Pancreas (tissue), 10 donors: ENCODE measurements at regions not wholly inside any gene's neighbourhood (a gene's known extent, or its start where the extent isn't known, plus 50 kb on each side); places are given as distances from the start of the nearest gene placed in this dataset.

ENCODE experiments used
- ATAC-seq, 4 donors: fragments of 200-7000 bp; cut with Tn5 transposase; one replicate each; pipeline versions ENCODE4 v1.8.0 to v1.9.1; 2020; ENCODE audit warnings: mild to moderate bottlenecking in 4 of 4, moderate library complexity in 4 of 4
- DNase-seq, 6 donors: peaks; one replicate each; pipeline ENCODE4 v3.0.0-alpha.2; 2020
- FAIRE-seq: peaks from 2 replicates; lab custom pipeline; 2012; peaks lifted over from hg19 to GRCh38; lab: Jason Lieb, UNC
- H3K27ac ChIP-seq, 4 donors: fragments of 200-600 bp; sonication (generic); 1 replicate in 3 of 4; 2 replicates in 1 of 4; pipeline versions ENCODE4 v1.5.0 to v1.8.0; 2020
- H3K27me3 ChIP-seq, 4 donors: fragments of 200-600 bp; one replicate each; pipeline ENCODE4 v1.8.0; 2021
- H3K36me3 ChIP-seq, 3 donors: fragments of 200-600 bp; sonication (generic) in 1 of 3; one replicate each; pipeline versions ENCODE4 v1.5.0 to v1.8.0; 2020 to 2021
- H3K4me1 ChIP-seq, 3 donors: fragments of 200-600 bp; one replicate each; pipeline ENCODE4 v1.8.0; 2021
- H3K4me3 ChIP-seq, 4 donors: fragments of 200-600 bp; sonication (generic) in 2 of 4; one replicate each; pipeline versions ENCODE4 v1.5.0 to v1.8.0; 2020 to 2021
- H3K9me3 ChIP-seq, 4 donors: fragments of 200-600 bp; one replicate each; pipeline ENCODE4 v1.8.0; 2021
- CTCF ChIP-seq, 4 donors: fragments of 200-600 bp; sonication (generic) in 3 of 4; IDR thresholded peaks; one replicate each; pipeline versions ENCODE4 v1.5.0 to v1.8.0; 2021; ENCODE audit warnings: antibody characterized with exemption in 4 of 4
- WGBS, 2 donors: extraction: QIAGEN DNeasy Blood & Tissue Kit; methylation state at CpG; one replicate each; pipeline ENCODE4 v1.1.7; 2013; 5-methylcytosine and 5-hydroxymethylcytosine counted together
- intact Hi-C, 3 donors: fragments of 100-400 bp; cut with DNase I; formaldehyde crosslinking; loops; one replicate each; pipeline versions ENCODE4 v1.11.1 to v1.14.2; 2022
- donor health status: healthy with polysubstance abuse.
- donor health status: DM: no; HTN: no; CAD: no; lungs with moderate emphysema.
- donor health status: DM: no; HTN: no; CAD: no.
- donor health status: control.
- donor health status: control.
- donor health status: Bipolar disorder and iron deficiency.
- donor health status: DM: yes; HTN: yes; CAD: no.
- donor health status: DM: no; HTN: no; CAD: no.
- donor health status: DM: no; HTN: no; CAD: no.
- donor health status: DM: yes; HTN: yes; CAD: no.

GRCh38 chr12:92336641-92337040, 191.0 kb upstream of the BTG1 start:
- H3K27me3 ChIP-seq: no peaks in the 10 kb centered on the region
- intact Hi-C loops: no loop called here
- DNase-seq (no peak), FAIRE-seq (no peak), ATAC-seq (no peak)
- no peaks in the 10 kb centered on the region for H3K9me3 ChIP-seq
- H3K36me3 ChIP-seq: no peaks in the 10 kb centered on the region
- no peak overlapping the region for H3K4me3 ChIP-seq
- no peak for TF ChIP-seq CTCF (IDR thresholded peaks at IDR 0.05)
- no peaks in the 10 kb centered on the region for H3K4me1 ChIP-seq
- 58 to 63% methylated on average over 2 of the region's 2 CpGs for WGBS, 2 donors
- H3K27ac ChIP-seq: no peak overlapping the region

- H3K9me3 ChIP-seq: no peaks in the 10 kb centered on the region
- no peak for FAIRE-seq
- TF ChIP-seq CTCF (IDR thresholded peaks at IDR 0.05): no peak
- DNase-seq: no peak
- H3K27ac ChIP-seq: no peak overlapping the region
- no peaks in the 10 kb centered on the region for H3K4me1 ChIP-seq
- no peaks in the 10 kb centered on the region for H3K27me3 ChIP-seq
- WGBS, 2 donors: 62 to 76% methylated on average over 4 of the region's 4 CpGs
- intact Hi-C loops: no loop called here
- no peaks in the 10 kb centered on the region for H3K36me3 ChIP-seq
- no peak overlapping the region for H3K4me3 ChIP-seq
- ATAC-seq: no peak
Measured at GRCh38 chr12:92335831-92336230, 190.2 kb upstream of the BTG1 start.

GRCh38 chr12:92334552-92334951, 188.9 kb upstream of the BTG1 start:
- Histone ChIP-seq H3K27ac (no peak overlapping the region), H3K4me3 (no peak overlapping the region), H3K27me3 (no peaks in the 10 kb centered on the region), H3K9me3 (no peaks in the 10 kb centered on the region), H3K4me1 (no peaks in the 10 kb centered on the region), H3K36me3 (no peaks in the 10 kb centered on the region)
- 85 to 97% methylated on average over 4 of the region's 4 CpGs for WGBS, 2 donors
- FAIRE-seq: no peak
- intact Hi-C loops: no loop called here
- TF ChIP-seq CTCF (IDR thresholded peaks at IDR 0.05): no peak
- no peak for DNase-seq
- no peak for ATAC-seq

GRCh38 chr12:92332552-92332951, 186.9 kb upstream of the BTG1 start:
- FAIRE-seq (no peak), ATAC-seq (no peak), DNase-seq (no peak)
- Histone ChIP-seq H3K27ac (no peak overlapping the region), H3K4me3 (no peak overlapping the region), H3K36me3 (no peaks in the 10 kb centered on the region), H3K9me3 (no peaks in the 10 kb centered on the region), H3K27me3 (no peaks in the 10 kb centered on the region), H3K4me1 (no peaks in the 10 kb centered on the region)
- intact Hi-C loops: no loop called here
- WGBS, 2 donors: 92 to 93% methylated on average over 2 of the region's 2 CpGs
- no peak for TF ChIP-seq CTCF (IDR thresholded peaks at IDR 0.05)

GRCh38 chr12:92331383-92331782, 185.7 kb upstream of the BTG1 start:
- DNase-seq: no peak
- WGBS, 2 donors: 83 to 84% methylated on average over 3 of the region's 3 CpGs
- Histone ChIP-seq H3K27ac (no peak overlapping the region), H3K36me3 (no peaks in the 10 kb centered on the region), H3K27me3 (no peaks in the 10 kb centered on the region), H3K4me3 (no peak overlapping the region), H3K4me1 (no peaks in the 10 kb centered on the region), H3K9me3 (no peaks in the 10 kb centered on the region)
- TF ChIP-seq CTCF (IDR thresholded peaks at IDR 0.05): no peak
- peak in 1 of 4 donors; percentile 59 for ATAC-seq
- FAIRE-seq: no peak
- intact Hi-C loops: no loop called here
